ENCODE measurements at regions not wholly inside any gene's neighbourhood (a gene's known extent, or its start where the extent isn't known, plus 50 kb on each side); places are given as distances from the start of the nearest gene placed in this dataset.

- TF ChIP-seq CTCF (IDR thresholded peaks at IDR 0.05; ENCODE audit: insufficient read depth, low read length) (no peak), POLR2AphosphoS5 (IDR thresholded peaks at IDR 0.05; ENCODE audit: low read depth) (no peak)
These were observed 131.8 kb downstream of the TAF11L14 start for GRCh38 chr5:17766031-17766430.

All from HL-60 (cell line).